ENCODE measurements at regions not wholly inside any gene's neighbourhood (a gene's known extent, or its start where the extent isn't known, plus 50 kb on each side); places are given as distances from the start of the nearest gene placed in this dataset.

GRCh38 chr10:71912431-71912830, 51.8 kb upstream of the CHST3 start:
- DNase-seq (no peak), ATAC-seq (no peak)
- H3K9me3 Mint-ChIP-seq: no peaks in the 10 kb centered on the region
- Histone ChIP-seq H3K9me3 (ENCODE audit: control insufficient read depth, insufficient read depth, low read length) (no peaks in the 10 kb centered on the region), H3K4me1 (ENCODE audit: control insufficient read depth, insufficient read depth, low read length) (peaks cover 18% of the 10 kb centered on the region), H3K36me3 (ENCODE audit: control insufficient read depth, insufficient read depth, low read length) (no peaks in the 10 kb centered on the region), H3K27ac (ENCODE audit: low read length) (no peak overlapping the region), H3K4me3 (ENCODE audit: low read length) (no peak overlapping the region), H3K27me3 (ENCODE audit: control insufficient read depth, insufficient read depth, low read length) (no peaks in the 10 kb centered on the region)
- no peaks in the 10 kb centered on the region for H3K36me3 Mint-ChIP-seq
- WGBS (ENCODE audit: insufficient coverage): 100% methylated on average over 2 of the region's 2 CpGs
- TF ChIP-seq, protein P1, sequence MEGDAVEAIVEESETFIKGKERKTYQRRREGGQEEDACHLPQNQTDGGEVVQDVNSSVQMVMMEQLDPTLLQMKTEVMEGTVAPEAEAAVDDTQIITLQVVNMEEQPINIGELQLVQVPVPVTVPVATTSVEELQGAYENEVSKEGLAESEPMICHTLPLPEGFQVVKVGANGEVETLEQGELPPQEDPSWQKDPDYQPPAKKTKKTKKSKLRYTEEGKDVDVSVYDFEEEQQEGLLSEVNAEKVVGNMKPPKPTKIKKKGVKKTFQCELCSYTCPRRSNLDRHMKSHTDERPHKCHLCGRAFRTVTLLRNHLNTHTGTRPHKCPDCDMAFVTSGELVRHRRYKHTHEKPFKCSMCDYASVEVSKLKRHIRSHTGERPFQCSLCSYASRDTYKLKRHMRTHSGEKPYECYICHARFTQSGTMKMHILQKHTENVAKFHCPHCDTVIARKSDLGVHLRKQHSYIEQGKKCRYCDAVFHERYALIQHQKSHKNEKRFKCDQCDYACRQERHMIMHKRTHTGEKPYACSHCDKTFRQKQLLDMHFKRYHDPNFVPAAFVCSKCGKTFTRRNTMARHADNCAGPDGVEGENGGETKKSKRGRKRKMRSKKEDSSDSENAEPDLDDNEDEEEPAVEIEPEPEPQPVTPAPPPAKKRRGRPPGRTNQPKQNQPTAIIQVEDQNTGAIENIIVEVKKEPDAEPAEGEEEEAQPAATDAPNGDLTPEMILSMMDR (IDR thresholded peaks at IDR 0.05): no peak
- H3K27ac Mint-ChIP-seq: no peak overlapping the region
- intact Hi-C loops (cut with micrococcal nuclease): no loop called here
- no peak overlapping the region for H3K4me3 Mint-ChIP-seq
- H3K4me1 Mint-ChIP-seq: peaks cover 15 to 25% of the 10 kb centered on the region in 2 donors
- peaks cover 0 to 2% of the 10 kb centered on the region in 2 donors for H3K27me3 Mint-ChIP-seq (ENCODE audit: low read depth in 2 of 2)

DNA sequence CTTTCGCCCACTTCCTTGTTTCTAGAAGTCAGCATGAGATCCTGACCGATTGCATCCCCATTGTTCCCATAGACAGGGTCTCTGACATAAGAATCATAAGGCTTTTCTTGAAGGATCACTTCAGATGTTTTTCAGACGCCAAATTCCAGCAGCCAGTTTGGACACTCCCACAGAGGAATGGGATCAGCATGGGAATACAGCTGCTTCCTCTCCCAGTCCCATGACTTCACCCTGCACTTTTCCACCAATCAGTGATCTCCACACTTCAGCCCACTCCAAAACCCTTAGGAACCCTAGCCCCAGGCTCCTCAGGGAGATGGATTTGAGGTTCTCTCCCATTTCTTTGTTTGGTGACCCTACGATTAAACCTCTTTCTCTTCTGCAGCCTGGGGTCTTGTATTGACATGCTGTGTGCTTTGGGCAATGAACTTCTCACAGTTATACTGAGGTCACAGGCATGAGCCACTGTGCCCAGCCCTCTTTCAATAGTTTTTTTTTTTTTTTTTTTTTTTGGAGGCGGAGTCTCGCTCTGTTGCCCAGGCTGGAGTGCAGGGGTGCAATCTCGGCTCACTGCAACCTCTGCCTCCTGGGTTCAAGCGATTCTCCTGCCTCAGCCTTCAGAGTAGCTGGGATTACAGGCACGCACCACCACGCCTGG, 52.8 kb upstream of the CHST3 start:
- TF ChIP-seq, protein P1 (IDR thresholded peaks at IDR 0.05): no peak
- Histone ChIP-seq H3K9me3 (ENCODE audit: control insufficient read depth, insufficient read depth, low read length) (no peaks in the 10 kb centered on the region), H3K4me1 (ENCODE audit: control insufficient read depth, insufficient read depth, low read length) (peaks cover 18% of the 10 kb centered on the region), H3K27me3 (ENCODE audit: control insufficient read depth, insufficient read depth, low read length) (no peaks in the 10 kb centered on the region), H3K27ac (ENCODE audit: low read length) (no peak overlapping the region), H3K36me3 (ENCODE audit: control insufficient read depth, insufficient read depth, low read length) (no peaks in the 10 kb centered on the region), H3K4me3 (ENCODE audit: low read length) (no peak overlapping the region)
- Mint-ChIP-seq H3K4me1 (peaks cover 15 to 25% of the 10 kb centered on the region in 2 donors), H3K4me3 (no peak overlapping the region), H3K27me3 (ENCODE audit: low read depth in 2 of 2) (peaks cover 0 to 2% of the 10 kb centered on the region in 2 donors), H3K9me3 (no peaks in the 10 kb centered on the region), H3K27ac (no peak overlapping the region), H3K36me3 (no peaks in the 10 kb centered on the region)
- 92% methylated on average over 10 of the region's 10 CpGs for WGBS (ENCODE audit: insufficient coverage)
- intact Hi-C loops (cut with micrococcal nuclease): no loop called here
- no peak for DNase-seq
- no peak for ATAC-seq

- H3K27ac Mint-ChIP-seq: peak overlapping the region; percentile 25 to 70
- no peaks in the 10 kb centered on the region for H3K36me3 Mint-ChIP-seq
- H3K27me3 ChIP-seq (ENCODE audit: control insufficient read depth, insufficient read depth, low read length): no peaks in the 10 kb centered on the region
- H3K4me3 ChIP-seq (ENCODE audit: low read length): no peak overlapping the region
- H3K9me3 ChIP-seq (ENCODE audit: control insufficient read depth, insufficient read depth, low read length): no peaks in the 10 kb centered on the region
- intact Hi-C loops (cut with micrococcal nuclease): no loop called here
- peak overlapping the region; percentile 75 for H3K4me3 Mint-ChIP-seq
- no peaks in the 10 kb centered on the region for H3K9me3 Mint-ChIP-seq
- TF ChIP-seq, protein P1 (IDR thresholded peaks at IDR 0.05): no peak
- H3K36me3 ChIP-seq (ENCODE audit: control insufficient read depth, insufficient read depth, low read length): no peaks in the 10 kb centered on the region
- peaks cover 0 to 2% of the 10 kb centered on the region in 2 donors for H3K27me3 Mint-ChIP-seq (ENCODE audit: low read depth in 2 of 2)
- H3K4me1 Mint-ChIP-seq: peaks cover 15 to 25% of the 10 kb centered on the region in 2 donors
- peaks cover 18% of the 10 kb centered on the region for H3K4me1 ChIP-seq (ENCODE audit: control insufficient read depth, insufficient read depth, low read length)
- peak; percentile 45 to 60 (median 55) for ATAC-seq
- H3K27ac ChIP-seq (ENCODE audit: low read length): no peak overlapping the region
- WGBS (ENCODE audit: insufficient coverage): 69% methylated on average over 6 of the region's 8 CpGs
- no peak for DNase-seq
These were observed 54.7 kb upstream of the CHST3 start for GRCh38 chr10:71909399-71910083.

All from natural killer cell (primary cell).